SK-N-SH (cell line): ENCODE measurements at regions not wholly inside any gene's neighbourhood (a gene's known extent, or its start where the extent isn't known, plus 50 kb on each side); places are given as distances from the start of the nearest gene placed in this dataset.

Source experiments
- CTCF ChIA-PET: fragments of 300-600, 350-600 bp; formaldehyde crosslinking; extraction: SDS; loops from one replicate; lab custom pipeline; 2021; lab: Yijun Ruan, JAX
- POLR2A ChIA-PET: fragments of 350-600 bp; sonication (Branson Sonifier 250); formaldehyde crosslinking; extraction: SDS; loops from one replicate; lab custom pipeline; 2020; ENCODE audit warnings: antibody characterized with exemption, inconsistent platforms; lab: Yijun Ruan, JAX
- DNase-seq: peaks from one replicate; pipeline ENCODE4 v3.0.0; 2012
- H2AFZ ChIP-seq: fragments of 200-600 bp; sonication (generic); 2 replicates; pipeline ENCODE4 v1.8.1; 2016; ENCODE audit warnings: antibody characterized with exemption, mild to moderate bottlenecking, low read depth
- H3F3A ChIP-seq: fragments of 200-600 bp; sonication (generic); replicated peaks from 2 replicates; pipeline ENCODE3; 2016; ENCODE audit warnings: antibody characterized with exemption, mild to moderate bottlenecking; ENCODE audit not compliant: insufficient read depth
- H3K27ac ChIP-seq, 2 experiments: fragments of 200-500 bp in 1 of 2; fragments of 200-600 bp in 1 of 2; sonication (Bioruptor generic) in 1 of 2; sonication (generic), shearing (Covaris generic) in 1 of 2; 2 replicates each; pipeline versions ENCODE4 v1.5.1 to v1.6.1; 2014 to 2016; ENCODE audit warnings: low read depth in 2 of 2, inconsistent platforms in 1 of 2, low read length in 1 of 2, mild to moderate bottlenecking in 1 of 2, mixed read lengths in 1 of 2
- H3K27me3 ChIP-seq: fragments of 200-600 bp; sonication (generic), shearing (Covaris generic); 2 replicates; pipeline ENCODE4 v1.6.1; 2016; ENCODE audit warnings: mixed run types; ENCODE audit not compliant: insufficient read depth
- H3K36me3 ChIP-seq, 2 experiments: fragments of 200-500 bp in 1 of 2; fragments of 200-600 bp in 1 of 2; sonication (Bioruptor generic) in 1 of 2; sonication (generic) in 1 of 2; replicated peaks in 1 of 2; 2 replicates each; pipeline versions ENCODE3 to v1.5.1; 2014 to 2016; ENCODE audit warnings: low read length in 1 of 2, mild to moderate bottlenecking in 1 of 2; ENCODE audit not compliant: insufficient read depth in 2 of 2, control insufficient read depth in 1 of 2
- H3K4me1 ChIP-seq, 2 experiments: fragments of 200-500 bp in 1 of 2; fragments of 200-600 bp in 1 of 2; sonication (Bioruptor generic) in 1 of 2; sonication (generic), shearing (Covaris generic) in 1 of 2; 2 replicates each; pipeline versions ENCODE4 v1.5.1 to v1.6.1; 2014 to 2016; ENCODE audit warnings: low read depth in 1 of 2, low read length in 1 of 2, mixed run types in 1 of 2; ENCODE audit not compliant: insufficient read depth in 2 of 2, control insufficient read depth in 1 of 2
- H3K4me2 ChIP-seq: fragments of 200-600 bp; sonication (generic), shearing (Covaris generic); 2 replicates; pipeline ENCODE4 v1.6.1; 2017; ENCODE audit warnings: mixed run types
- H3K4me3 ChIP-seq, 2 experiments: fragments of 200-500 bp in 1 of 2; fragments of 200-600 bp in 1 of 2; sonication (Bioruptor generic) in 1 of 2; sonication (generic), shearing (Covaris generic) in 1 of 2; 2 replicates each; pipeline versions ENCODE4 v1.5.1 to v1.8.1; 2014 to 2016; ENCODE audit warnings: low read depth in 2 of 2, inconsistent platforms in 1 of 2, low read length in 1 of 2, mild to moderate bottlenecking in 1 of 2, mixed read lengths in 1 of 2, moderate library complexity in 1 of 2
- H3K79me2 ChIP-seq: fragments of 200-600 bp; sonication (generic); 2 replicates; pipeline ENCODE4 v1.8.1; 2017; ENCODE audit warnings: mild to moderate bottlenecking; ENCODE audit not compliant: insufficient read depth
- H3K9ac ChIP-seq: fragments of 200-600 bp; sonication (generic); 2 replicates; pipeline ENCODE4 v1.6.1; 2017; ENCODE audit warnings: mixed run types
- H3K9me2 ChIP-seq: fragments of 200-600 bp; sonication (generic); 2 replicates; pipeline ENCODE4 v1.6.1; 2017; ENCODE audit warnings: mixed run types
- H3K9me3 ChIP-seq: fragments of 200-600 bp; sonication (generic); 2 replicates; pipeline ENCODE4 v1.6.1; 2017; ENCODE audit warnings: mixed run types, mild to moderate bottlenecking, moderate library complexity
- H4K20me1 ChIP-seq: fragments of 200-600 bp; sonication (generic); 2 replicates; pipeline ENCODE4 v1.6.1; 2017; ENCODE audit warnings: mild to moderate bottlenecking, mixed run types; ENCODE audit not compliant: insufficient read depth
- CHD2 ChIP-seq: fragments of 150-350 bp; IDR thresholded peaks from 2 replicates; pipeline ENCODE4 v1.6.1; 2018; ENCODE audit warnings: low read length; ENCODE audit not compliant: partially characterized antibody
- FOXM1 ChIP-seq: IDR thresholded peaks from 2 replicates; pipeline ENCODE4 v1.4.0; 2012; ENCODE audit warnings: low read depth, mild to moderate bottlenecking
- GABPA ChIP-seq: IDR thresholded peaks from 2 replicates; pipeline ENCODE4 v1.4.0; 2012; ENCODE audit warnings: low read depth, mild to moderate bottlenecking
- GATA2 ChIP-seq: sonication (generic); formaldehyde crosslinking; IDR thresholded peaks from 2 replicates; pipeline ENCODE4 v1.5.0; 2020; ENCODE audit warnings: mild to moderate bottlenecking, missing genetic modification reagents
- JUND ChIP-seq: IDR thresholded peaks from 2 replicates; pipeline ENCODE4 v1.4.0; 2012
- MEF2A ChIP-seq: IDR thresholded peaks from 2 replicates; pipeline ENCODE4 v1.4.0; 2012; ENCODE audit warnings: low read depth, borderline replicate concordance
- MXI1 ChIP-seq: IDR thresholded peaks from 2 replicates; pipeline ENCODE4 v1.6.1; 2012; ENCODE audit warnings: mild to moderate bottlenecking, low read depth, low read length, improper control_type of control experiment
- RCOR1 ChIP-seq: fragments of 150-350 bp; IDR thresholded peaks from 2 replicates; pipeline ENCODE4 v1.6.1; 2017; ENCODE audit warnings: antibody characterized with exemption, low read length
- RFX5 ChIP-seq: IDR thresholded peaks from 2 replicates; pipeline ENCODE4 v1.6.1; 2012; ENCODE audit warnings: mild to moderate bottlenecking, improper control_type of control experiment, low read length
- RXRA ChIP-seq: IDR thresholded peaks from 2 replicates; pipeline ENCODE4 v1.4.0; 2012; ENCODE audit warnings: low read depth, mild to moderate bottlenecking, borderline replicate concordance
- TAF1 ChIP-seq: IDR thresholded peaks from 2 replicates; pipeline ENCODE4 v1.6.1; 2012; ENCODE audit warnings: low read depth, mild to moderate bottlenecking, low read length, moderate library complexity, borderline replicate concordance
- TCF12 ChIP-seq: IDR thresholded peaks from 2 replicates; pipeline ENCODE4 v1.4.0; 2012
- WGBS: methylation state at CpG from one replicate; pipeline ENCODE4 v1.1.6; 2017; ENCODE audit warnings: low lambda C conversion rate; 5-methylcytosine and 5-hydroxymethylcytosine counted together
- TF ChIP-seq, protein P1 (sequence below): IDR thresholded peaks from 2 replicates; pipeline ENCODE4 v1.6.1; 2012; ENCODE audit warnings: mild to moderate bottlenecking, low read depth, low read length, moderate library complexity
- TF ChIP-seq, protein P2 (sequence below): IDR thresholded peaks from 2 replicates; pipeline ENCODE4 v1.4.0; 2012; ENCODE audit warnings: low read depth
- TF ChIP-seq, protein P3 (sequence below): IDR thresholded peaks from 2 replicates; pipeline ENCODE4 v1.4.0; 2012; ENCODE audit warnings: low read depth, borderline replicate concordance
- TF ChIP-seq, protein P4 (sequence below): IDR thresholded peaks from 2 replicates; pipeline ENCODE4 v1.4.0; 2012; ENCODE audit warnings: low read depth, borderline replicate concordance
- TF ChIP-seq, protein P5 (sequence below): IDR thresholded peaks from 2 replicates; pipeline ENCODE4; 2012

DNA sequence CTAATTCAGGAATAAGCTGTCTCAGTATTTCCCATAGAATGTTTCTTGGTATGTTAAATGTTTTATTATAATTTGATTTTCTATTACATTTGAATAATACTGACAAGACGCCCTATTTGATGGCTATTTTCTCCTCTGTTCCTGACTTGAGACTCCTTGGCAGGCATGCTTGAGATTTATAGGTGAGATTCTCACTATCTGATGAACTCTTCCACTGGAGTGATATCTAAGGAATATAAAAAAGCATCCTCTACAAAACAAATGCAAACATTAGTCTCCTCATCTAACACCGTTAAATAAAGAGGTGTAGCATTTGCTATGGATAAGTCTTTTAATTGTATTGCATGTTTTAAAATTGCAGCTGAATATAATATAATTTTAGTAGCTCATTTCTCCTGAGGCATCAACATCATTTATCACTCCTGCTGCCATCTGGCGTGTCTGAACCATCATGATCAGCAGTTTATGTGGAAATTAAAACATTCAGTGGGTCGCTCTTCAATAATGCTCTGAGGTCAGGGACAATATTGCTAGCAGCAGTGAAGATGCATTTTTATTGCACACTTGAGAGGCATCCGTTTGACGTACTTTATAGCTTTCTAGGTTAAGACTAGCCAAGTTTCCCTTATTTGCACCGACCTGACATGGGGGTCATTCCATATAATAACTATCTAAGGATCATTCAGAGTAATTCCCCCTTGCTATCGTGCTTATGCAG, 210.4 kb upstream of the GALNTL6 start (continued):
- TF ChIP-seq, protein P1, sequence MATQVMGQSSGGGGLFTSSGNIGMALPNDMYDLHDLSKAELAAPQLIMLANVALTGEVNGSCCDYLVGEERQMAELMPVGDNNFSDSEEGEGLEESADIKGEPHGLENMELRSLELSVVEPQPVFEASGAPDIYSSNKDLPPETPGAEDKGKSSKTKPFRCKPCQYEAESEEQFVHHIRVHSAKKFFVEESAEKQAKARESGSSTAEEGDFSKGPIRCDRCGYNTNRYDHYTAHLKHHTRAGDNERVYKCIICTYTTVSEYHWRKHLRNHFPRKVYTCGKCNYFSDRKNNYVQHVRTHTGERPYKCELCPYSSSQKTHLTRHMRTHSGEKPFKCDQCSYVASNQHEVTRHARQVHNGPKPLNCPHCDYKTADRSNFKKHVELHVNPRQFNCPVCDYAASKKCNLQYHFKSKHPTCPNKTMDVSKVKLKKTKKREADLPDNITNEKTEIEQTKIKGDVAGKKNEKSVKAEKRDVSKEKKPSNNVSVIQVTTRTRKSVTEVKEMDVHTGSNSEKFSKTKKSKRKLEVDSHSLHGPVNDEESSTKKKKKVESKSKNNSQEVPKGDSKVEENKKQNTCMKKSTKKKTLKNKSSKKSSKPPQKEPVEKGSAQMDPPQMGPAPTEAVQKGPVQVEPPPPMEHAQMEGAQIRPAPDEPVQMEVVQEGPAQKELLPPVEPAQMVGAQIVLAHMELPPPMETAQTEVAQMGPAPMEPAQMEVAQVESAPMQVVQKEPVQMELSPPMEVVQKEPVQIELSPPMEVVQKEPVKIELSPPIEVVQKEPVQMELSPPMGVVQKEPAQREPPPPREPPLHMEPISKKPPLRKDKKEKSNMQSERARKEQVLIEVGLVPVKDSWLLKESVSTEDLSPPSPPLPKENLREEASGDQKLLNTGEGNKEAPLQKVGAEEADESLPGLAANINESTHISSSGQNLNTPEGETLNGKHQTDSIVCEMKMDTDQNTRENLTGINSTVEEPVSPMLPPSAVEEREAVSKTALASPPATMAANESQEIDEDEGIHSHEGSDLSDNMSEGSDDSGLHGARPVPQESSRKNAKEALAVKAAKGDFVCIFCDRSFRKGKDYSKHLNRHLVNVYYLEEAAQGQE = no peak
- TF ChIP-seq GATA2 = no peak

DNA sequence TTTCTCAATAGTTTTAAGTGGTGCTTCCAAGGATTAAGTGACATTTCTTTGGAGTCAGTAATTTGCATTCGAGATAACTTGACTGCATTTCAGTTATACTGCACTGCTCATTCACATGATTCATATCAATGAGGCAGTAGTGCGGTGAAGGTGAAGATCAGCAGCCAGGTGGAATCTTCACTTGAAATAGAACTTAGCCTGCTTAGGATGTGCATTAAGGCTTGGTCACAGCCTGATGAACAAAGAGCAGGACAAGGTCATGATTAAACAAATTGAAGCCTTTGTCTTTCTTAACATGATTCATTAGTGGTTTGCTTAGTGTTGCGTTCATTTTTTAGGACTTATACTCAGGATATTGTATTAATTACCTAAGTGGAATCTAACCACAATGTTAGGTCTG, 212.1 kb upstream of the GALNTL6 start:
- Histone ChIP-seq H3K4me3 (no peak overlapping the region), H3K27me3 (no peaks in the 10 kb centered on the region), H3K27ac (no peak overlapping the region), H3K9me3 (no peaks in the 10 kb centered on the region), H4K20me1 (no peaks in the 10 kb centered on the region), H3K9ac (no peak overlapping the region), H2AFZ (no peak overlapping the region), H3K4me1 (no peaks in the 10 kb centered on the region), H3K36me3 (no peaks in the 10 kb centered on the region), H3K79me2 (no peaks in the 10 kb centered on the region), H3K9me2 (no peaks in the 10 kb centered on the region), H3K4me2 (no peak overlapping the region), H3F3A (no peaks in the 10 kb centered on the region)
- 37% methylated on average over 3 of the region's 3 CpGs for WGBS
- ChIA-PET POLR2A (no interaction called here), CTCF (no interaction called here)
- DNase-seq = no peak
- TF ChIP-seq TAF1 (no peak), MEF2A (no peak), MXI1 (no peak), RCOR1 (no peak), FOXM1 (no peak), TCF12 (no peak), JUND (no peak), CHD2 (no peak), RXRA (no peak), GABPA (no peak), RFX5 (no peak)
- TF ChIP-seq, protein P1 = no peak
- TF ChIP-seq, protein P2, sequence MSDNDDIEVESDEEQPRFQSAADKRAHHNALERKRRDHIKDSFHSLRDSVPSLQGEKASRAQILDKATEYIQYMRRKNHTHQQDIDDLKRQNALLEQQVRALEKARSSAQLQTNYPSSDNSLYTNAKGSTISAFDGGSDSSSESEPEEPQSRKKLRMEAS = no peak
- TF ChIP-seq, protein P3, sequence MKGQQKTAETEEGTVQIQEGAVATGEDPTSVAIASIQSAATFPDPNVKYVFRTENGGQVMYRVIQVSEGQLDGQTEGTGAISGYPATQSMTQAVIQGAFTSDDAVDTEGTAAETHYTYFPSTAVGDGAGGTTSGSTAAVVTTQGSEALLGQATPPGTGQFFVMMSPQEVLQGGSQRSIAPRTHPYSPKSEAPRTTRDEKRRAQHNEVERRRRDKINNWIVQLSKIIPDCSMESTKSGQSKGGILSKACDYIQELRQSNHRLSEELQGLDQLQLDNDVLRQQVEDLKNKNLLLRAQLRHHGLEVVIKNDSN = no peak
- TF ChIP-seq, protein P4, sequence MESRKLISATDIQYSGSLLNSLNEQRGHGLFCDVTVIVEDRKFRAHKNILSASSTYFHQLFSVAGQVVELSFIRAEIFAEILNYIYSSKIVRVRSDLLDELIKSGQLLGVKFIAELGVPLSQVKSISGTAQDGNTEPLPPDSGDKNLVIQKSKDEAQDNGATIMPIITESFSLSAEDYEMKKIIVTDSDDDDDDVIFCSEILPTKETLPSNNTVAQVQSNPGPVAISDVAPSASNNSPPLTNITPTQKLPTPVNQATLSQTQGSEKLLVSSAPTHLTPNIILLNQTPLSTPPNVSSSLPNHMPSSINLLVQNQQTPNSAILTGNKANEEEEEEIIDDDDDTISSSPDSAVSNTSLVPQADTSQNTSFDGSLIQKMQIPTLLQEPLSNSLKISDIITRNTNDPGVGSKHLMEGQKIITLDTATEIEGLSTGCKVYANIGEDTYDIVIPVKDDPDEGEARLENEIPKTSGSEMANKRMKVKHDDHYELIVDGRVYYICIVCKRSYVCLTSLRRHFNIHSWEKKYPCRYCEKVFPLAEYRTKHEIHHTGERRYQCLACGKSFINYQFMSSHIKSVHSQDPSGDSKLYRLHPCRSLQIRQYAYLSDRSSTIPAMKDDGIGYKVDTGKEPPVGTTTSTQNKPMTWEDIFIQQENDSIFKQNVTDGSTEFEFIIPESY = no peak
- TF ChIP-seq, protein P5, sequence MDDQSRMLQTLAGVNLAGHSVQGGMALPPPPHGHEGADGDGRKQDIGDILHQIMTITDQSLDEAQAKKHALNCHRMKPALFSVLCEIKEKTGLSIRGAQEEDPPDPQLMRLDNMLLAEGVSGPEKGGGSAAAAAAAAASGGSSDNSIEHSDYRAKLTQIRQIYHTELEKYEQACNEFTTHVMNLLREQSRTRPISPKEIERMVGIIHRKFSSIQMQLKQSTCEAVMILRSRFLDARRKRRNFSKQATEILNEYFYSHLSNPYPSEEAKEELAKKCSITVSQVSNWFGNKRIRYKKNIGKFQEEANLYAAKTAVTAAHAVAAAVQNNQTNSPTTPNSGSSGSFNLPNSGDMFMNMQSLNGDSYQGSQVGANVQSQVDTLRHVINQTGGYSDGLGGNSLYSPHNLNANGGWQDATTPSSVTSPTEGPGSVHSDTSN = no peak
